Central memory CD8-positive, alpha-beta T cell (primary cell): ENCODE measurements at regions not wholly inside any gene's neighbourhood (a gene's known extent, or its start where the extent isn't known, plus 50 kb on each side); places are given as distances from the start of the nearest gene placed in this dataset.
"Not testable (repeated sequence)": the region's sequence is repeated elsewhere in the genome, so short reads cannot be mapped to it uniquely, and the experiment has no call there.

Experiments used
- ATAC-seq: fragments of 150-1000 bp; cut with Tn5 transposase; replicated peaks from 2 replicates; pipeline ENCODE4 v1.10.0; 2022; ENCODE audit warnings: mild to moderate bottlenecking, moderate FRiP score, moderate number of reproducible peaks; ENCODE audit not compliant: poor library complexity, severe bottlenecking; ENCODE audit errors: extremely low read depth
- DNase-seq, 2 donors: peaks; one replicate each; pipeline ENCODE4 v3.0.0; 2021; ENCODE audit warnings: low spot score in 2 of 2
- H3K27ac Mint-ChIP-seq: one replicate; pipeline ENCODE4 v1.8.0; 2022; ENCODE audit warnings: low read depth, mild to moderate bottlenecking, moderate library complexity, mixed read lengths
- H3K27me3 Mint-ChIP-seq: one replicate; pipeline ENCODE4 v1.8.0; 2022; ENCODE audit warnings: mixed read lengths
- H3K36me3 Mint-ChIP-seq: one replicate; pipeline ENCODE4 v1.8.0; 2022; ENCODE audit warnings: mild to moderate bottlenecking, moderate library complexity, mixed read lengths; ENCODE audit not compliant: insufficient read depth
- H3K4me1 Mint-ChIP-seq: one replicate; pipeline ENCODE4 v1.8.0; 2022; ENCODE audit warnings: mixed read lengths
- H3K4me3 Mint-ChIP-seq: one replicate; pipeline ENCODE4 v1.8.0; 2022; ENCODE audit warnings: mild to moderate bottlenecking, moderate library complexity, mixed read lengths
- H3K9me3 Mint-ChIP-seq: one replicate; pipeline ENCODE4 v1.8.0; 2022; ENCODE audit warnings: mixed read lengths

DNA sequence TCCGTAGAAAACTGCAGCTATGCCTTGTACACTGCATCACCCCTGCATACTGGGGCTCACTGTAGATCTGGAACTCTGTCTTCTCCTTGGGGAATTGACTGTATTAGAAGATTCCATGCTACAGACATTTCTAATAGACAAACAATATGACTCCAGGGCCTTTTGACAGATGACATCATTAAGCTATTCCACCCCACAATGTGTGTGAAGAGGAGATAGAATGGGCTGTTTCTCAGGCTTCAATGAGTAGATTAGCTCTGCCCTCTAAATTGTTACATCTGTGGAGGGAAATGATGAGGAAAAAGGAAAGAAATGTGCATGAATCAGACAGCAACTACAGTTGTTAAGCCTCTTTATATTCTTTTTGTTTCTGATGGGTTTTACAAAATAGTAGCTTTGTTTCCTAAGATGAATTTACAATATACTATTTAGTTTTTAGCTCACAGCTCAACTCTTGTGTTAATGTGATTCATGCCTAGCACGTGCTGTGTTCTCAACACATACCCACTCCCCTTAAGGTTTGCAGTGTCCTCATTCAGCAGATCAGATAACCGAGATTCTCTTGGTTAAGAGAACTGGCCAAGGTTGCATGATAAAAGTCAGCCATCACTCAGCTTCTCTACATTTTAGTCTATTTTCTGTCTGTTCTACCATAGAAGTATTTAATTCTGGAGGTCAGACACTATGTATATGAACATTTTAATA lies 281.6 kb upstream of the NBPF12 start:
- H3K4me1 Mint-ChIP-seq, ATAC-seq, H3K27me3 Mint-ChIP-seq, H3K36me3 Mint-ChIP-seq, H3K27ac Mint-ChIP-seq, DNase-seq, H3K4me3 Mint-ChIP-seq, H3K9me3 Mint-ChIP-seq: not testable (repeated sequence)

GRCh38 chr1:146654763-146655162 lies 283.4 kb upstream of the NBPF12 start:
- H3K27me3 Mint-ChIP-seq, H3K27ac Mint-ChIP-seq, H3K9me3 Mint-ChIP-seq, H3K36me3 Mint-ChIP-seq, ATAC-seq, DNase-seq, H3K4me3 Mint-ChIP-seq, H3K4me1 Mint-ChIP-seq: not testable (repeated sequence)

GRCh38 chr1:146645978-146646604 lies 292.0 kb upstream of the NBPF12 start:
- not testable (repeated sequence) for H3K27ac Mint-ChIP-seq, H3K4me3 Mint-ChIP-seq, ATAC-seq, DNase-seq, H3K27me3 Mint-ChIP-seq, H3K9me3 Mint-ChIP-seq, H3K36me3 Mint-ChIP-seq, H3K4me1 Mint-ChIP-seq

DNA sequence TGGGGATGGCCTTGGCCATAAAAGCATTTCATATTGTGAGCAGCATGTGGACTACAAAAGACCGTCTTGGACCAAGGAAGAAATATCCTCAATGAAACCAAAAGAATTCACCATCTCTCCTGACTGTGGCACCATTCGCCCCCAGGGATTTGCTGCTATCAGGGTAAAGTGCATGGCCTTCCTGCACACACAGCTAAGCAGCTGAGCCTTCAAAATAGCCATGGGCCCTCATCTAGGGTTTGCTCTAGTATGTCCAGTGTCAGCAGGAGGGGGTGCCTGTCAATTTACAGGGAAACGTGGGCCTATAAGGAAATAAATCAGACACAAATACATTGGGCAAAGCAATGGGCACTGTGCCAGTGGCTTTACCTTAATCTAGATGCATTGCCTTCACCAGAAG lies 296.6 kb upstream of the NBPF12 start:
- H3K4me3 Mint-ChIP-seq, ATAC-seq, H3K27me3 Mint-ChIP-seq: not testable (repeated sequence)

DNA sequence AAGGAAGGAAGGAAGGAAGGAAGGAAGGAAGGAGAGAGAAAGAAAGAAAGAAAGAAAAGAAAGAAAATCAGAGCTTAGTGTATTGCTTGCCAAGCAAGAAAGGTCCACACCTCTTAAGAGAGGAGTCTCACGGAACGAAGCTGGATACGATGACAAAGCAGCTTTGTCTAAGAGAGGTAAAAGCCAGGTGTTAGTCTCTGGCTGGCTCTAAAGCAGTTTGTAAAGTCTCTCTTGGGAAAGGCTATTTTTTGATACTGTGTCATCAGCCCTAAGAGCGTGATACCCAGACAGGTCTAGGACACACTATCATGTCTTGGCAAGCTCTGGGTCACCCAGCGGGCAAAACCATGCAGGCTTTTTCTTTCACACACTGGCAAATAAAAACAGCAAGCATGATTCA lies 297.5 kb upstream of the NBPF12 start:
- not testable (repeated sequence) for H3K27ac Mint-ChIP-seq, H3K27me3 Mint-ChIP-seq, H3K4me1 Mint-ChIP-seq, ATAC-seq, DNase-seq, H3K36me3 Mint-ChIP-seq, H3K9me3 Mint-ChIP-seq, H3K4me3 Mint-ChIP-seq

More for the DNA sequence above, 296.6 kb upstream of the NBPF12 start:
- H3K9me3 Mint-ChIP-seq, H3K27ac Mint-ChIP-seq, DNase-seq, H3K4me1 Mint-ChIP-seq, H3K36me3 Mint-ChIP-seq: not testable (repeated sequence)

- ATAC-seq, H3K36me3 Mint-ChIP-seq, H3K27me3 Mint-ChIP-seq, H3K4me3 Mint-ChIP-seq, H3K4me1 Mint-ChIP-seq, H3K27ac Mint-ChIP-seq, H3K9me3 Mint-ChIP-seq, DNase-seq: not testable (repeated sequence)
These were observed 307.8 kb upstream of the NBPF12 start for GRCh38 chr1:146630302-146630701.

DNA sequence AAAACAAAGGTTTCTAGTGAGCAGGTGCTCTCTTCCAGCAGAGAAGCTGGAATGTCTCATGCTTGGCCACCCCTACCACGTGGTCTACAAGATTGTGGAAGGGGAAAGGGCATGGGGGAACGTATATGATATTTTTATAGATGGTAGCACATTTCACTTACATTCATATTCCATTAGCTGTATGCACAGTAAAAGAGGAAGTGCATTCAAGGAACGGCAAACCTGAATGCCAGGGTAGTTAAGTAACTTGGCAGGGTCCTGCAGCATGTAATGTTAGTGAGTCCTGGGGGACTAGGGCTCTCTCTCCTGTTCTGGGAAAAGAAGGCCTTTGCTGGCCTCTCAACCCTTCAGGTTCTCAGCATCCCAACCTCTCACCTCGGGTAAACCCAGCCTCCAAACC lies 319.5 kb upstream of the NBPF12 start:
- not testable (repeated sequence) for H3K27me3 Mint-ChIP-seq, ATAC-seq, H3K4me3 Mint-ChIP-seq, H3K27ac Mint-ChIP-seq, H3K36me3 Mint-ChIP-seq, H3K9me3 Mint-ChIP-seq, H3K4me1 Mint-ChIP-seq, DNase-seq

- not testable (repeated sequence) for H3K27me3 Mint-ChIP-seq, H3K36me3 Mint-ChIP-seq, H3K4me1 Mint-ChIP-seq, H3K4me3 Mint-ChIP-seq, H3K27ac Mint-ChIP-seq, ATAC-seq, DNase-seq, H3K9me3 Mint-ChIP-seq
These were observed 333.4 kb upstream of the NBPF12 start for GRCh38 chr1:146604681-146605080.

- not testable (repeated sequence) for H3K9me3 Mint-ChIP-seq, H3K4me1 Mint-ChIP-seq, H3K4me3 Mint-ChIP-seq, ATAC-seq, H3K36me3 Mint-ChIP-seq, DNase-seq, H3K27me3 Mint-ChIP-seq, H3K27ac Mint-ChIP-seq
These were observed 337.3 kb upstream of the NBPF12 start for GRCh38 chr1:146600720-146601307.

GRCh38 chr1:146599906-146600305 lies 338.2 kb upstream of the NBPF12 start:
- not testable (repeated sequence) for H3K4me3 Mint-ChIP-seq

DNA sequence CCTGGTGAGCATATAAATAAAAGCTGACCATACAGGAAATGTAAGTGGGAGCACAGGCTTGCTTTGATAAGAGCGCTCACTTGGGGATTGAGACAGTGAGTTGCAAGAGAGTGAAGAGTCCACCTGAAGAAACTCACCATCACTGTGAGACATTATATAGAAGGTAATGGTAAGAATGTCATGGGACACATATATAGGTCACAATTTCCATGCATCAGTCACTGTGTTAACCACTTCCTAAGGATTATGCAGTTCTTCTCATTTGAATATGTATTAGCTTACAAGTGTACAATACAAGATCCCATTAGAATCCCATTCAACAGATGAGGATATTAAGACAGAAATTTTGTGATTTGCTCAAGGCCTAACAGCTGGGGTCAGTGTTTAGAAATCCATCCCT lies 352.4 kb upstream of the NOTCH2NLA start:
- not testable (repeated sequence) for DNase-seq, ATAC-seq, H3K9me3 Mint-ChIP-seq, H3K27me3 Mint-ChIP-seq, H3K4me3 Mint-ChIP-seq, H3K4me1 Mint-ChIP-seq, H3K27ac Mint-ChIP-seq, H3K36me3 Mint-ChIP-seq

More at GRCh38 chr1:146599906-146600305, 338.2 kb upstream of the NBPF12 start:
- H3K36me3 Mint-ChIP-seq, H3K27me3 Mint-ChIP-seq, H3K9me3 Mint-ChIP-seq, H3K4me1 Mint-ChIP-seq, DNase-seq, H3K27ac Mint-ChIP-seq, ATAC-seq: not testable (repeated sequence)

- not testable (repeated sequence) for H3K27me3 Mint-ChIP-seq, DNase-seq
These were observed 338.7 kb upstream of the NOTCH2NLA start for GRCh38 chr1:146567541-146567940.

DNA sequence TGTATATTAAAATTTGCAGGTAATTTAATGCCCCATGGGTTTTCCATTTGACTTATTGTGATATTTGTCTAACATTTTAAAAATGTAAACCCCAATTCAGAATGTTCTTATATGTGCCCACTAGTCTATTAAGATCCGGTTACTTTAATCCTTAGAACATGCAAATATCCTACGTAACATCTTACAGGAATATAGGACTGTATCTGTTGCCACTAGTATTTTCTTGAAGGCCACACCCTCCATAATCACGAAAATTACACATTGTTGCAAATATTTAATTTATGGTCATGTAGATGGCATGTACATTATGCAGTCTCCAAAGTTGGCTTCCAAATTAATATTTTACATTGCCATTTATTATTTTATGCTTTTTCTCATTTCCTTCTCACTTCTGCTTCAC lies 329.2 kb upstream of the NOTCH2NLA start:
- H3K27ac Mint-ChIP-seq, ATAC-seq, H3K4me3 Mint-ChIP-seq, H3K36me3 Mint-ChIP-seq, H3K4me1 Mint-ChIP-seq, H3K9me3 Mint-ChIP-seq, DNase-seq: not testable (repeated sequence)
- peaks cover 13% of the 10 kb centered on the region for H3K27me3 Mint-ChIP-seq

More at GRCh38 chr1:146567541-146567940, 338.7 kb upstream of the NOTCH2NLA start:
- not testable (repeated sequence) for H3K36me3 Mint-ChIP-seq, ATAC-seq, H3K9me3 Mint-ChIP-seq, H3K27ac Mint-ChIP-seq, H3K4me1 Mint-ChIP-seq, H3K4me3 Mint-ChIP-seq
